K562 (cell line): ENCODE measurements at regions not wholly inside any gene's neighbourhood (a gene's known extent, or its start where the extent isn't known, plus 50 kb on each side); places are given as distances from the start of the nearest gene placed in this dataset.
A peak's percentile ranks its signal among the peaks of the same experiment; 100 is the strongest.

ENCODE experiments used
- ATAC-seq: fragments of 200-7000 bp; cut with Tn5 transposase; 3 replicates; pipeline ENCODE4 v1.9.1; 2020; ENCODE audit warnings: moderate library complexity
- BruUV-seq: library from RNA; stranded (reverse); fragments of 400-500 nt; replicated peaks from 2 replicates; lab custom pipeline; 2021; lab: Mats Ljungman, UMichigan
- CTCF ChIA-PET: fragments of 300-600 bp; formaldehyde crosslinking; extraction: SDS; loops from one replicate; lab custom pipeline; 2021; ENCODE audit warnings: low intra/inter-chr PET ratio; lab: Yijun Ruan, JAX
- POLR2A ChIA-PET: fragments of 300-600, 350-650 bp; sonication (Branson Sonifier 250); formaldehyde crosslinking; extraction: SDS; loops from one replicate; lab custom pipeline; 2021; ENCODE audit warnings: antibody characterized with exemption, inconsistent platforms; lab: Yijun Ruan, JAX
- DNase-seq, 4 experiments: peaks; one replicate each; pipeline versions ENCODE4 v3.0.0 to v3.0.0-alpha.2; 2011 to 2018; ENCODE audit warnings: low spot score in 3 of 4, mixed read lengths in 3 of 4; ENCODE audit errors: extremely low read depth in 1 of 4
- FAIRE-seq: peaks from 2 replicates; lab custom pipeline; 2011; peaks lifted over from hg19 to GRCh38; lab: Jason Lieb, UNC
- H2AFZ ChIP-seq: 2 replicates; pipeline ENCODE4 v1.6.0; 2011; ENCODE audit warnings: low read depth, low read length, control low read depth, inconsistent platforms
- H3K27ac ChIP-seq: fragments of 200-600 bp; 3 replicates; pipeline ENCODE4 v1.8.0; 2011; ENCODE audit warnings: low read depth, mild to moderate bottlenecking, control low read depth, inconsistent platforms, low read length, moderate library complexity, mixed read lengths; ENCODE audit errors: extremely low read depth
- H3K27me3 ChIP-seq, 2 experiments: fragments of 300-600 bp in 1 of 2; 2 replicates in 1 of 2; 3 replicates in 1 of 2; pipeline versions ENCODE4 v1.6.0 to v1.8.0; 2011; ENCODE audit warnings: inconsistent platforms in 2 of 2, low read length in 2 of 2, mild to moderate bottlenecking in 1 of 2, mixed read lengths in 1 of 2, moderate library complexity in 1 of 2; ENCODE audit not compliant: control insufficient read depth in 2 of 2, insufficient read depth in 2 of 2
- H3K36me3 ChIP-seq: fragments of 300-600 bp; 3 replicates; pipeline ENCODE4 v1.8.0; 2011; ENCODE audit warnings: mild to moderate bottlenecking, low read length, inconsistent platforms; ENCODE audit not compliant: control insufficient read depth, insufficient read depth
- H3K4me1 ChIP-seq, 2 experiments: fragments of 200-600 bp in 1 of 2; replicated peaks in 1 of 2; 2 replicates in 1 of 2; 3 replicates in 1 of 2; pipeline versions ENCODE4 v1.5.1 to v1.8.0; 2011; ENCODE audit warnings: inconsistent platforms in 2 of 2, low read length in 2 of 2, mild to moderate bottlenecking in 1 of 2, mixed read lengths in 1 of 2, moderate library complexity in 1 of 2; ENCODE audit not compliant: control insufficient read depth in 2 of 2, insufficient read depth in 2 of 2
- H3K4me2 ChIP-seq: 2 replicates; pipeline ENCODE4 v1.6.1; 2011; ENCODE audit warnings: low read length, control low read depth, inconsistent platforms, mixed read lengths; ENCODE audit not compliant: insufficient read depth
- H3K4me3 ChIP-seq: fragments of 200-600 bp; sonication (generic), shearing (Covaris generic); 2 replicates; pipeline ENCODE4 v1.5.1; 2016; ENCODE audit warnings: control low read depth, inconsistent platforms
- H3K79me2 ChIP-seq: fragments of 200-600 bp; 3 replicates; pipeline ENCODE4 v1.8.0; 2011; ENCODE audit warnings: low read length, inconsistent platforms; ENCODE audit not compliant: control insufficient read depth, insufficient read depth
- H3K9ac ChIP-seq, 2 experiments: 2 replicates each; pipeline versions ENCODE4 v1.6.0 to v1.6.1; 2011; ENCODE audit warnings: low read depth in 2 of 2, low read length in 2 of 2, control low read depth in 1 of 2, inconsistent platforms in 1 of 2, mild to moderate bottlenecking in 1 of 2, mixed read lengths in 1 of 2; ENCODE audit not compliant: insufficient read depth in 1 of 2
- H3K9me1 ChIP-seq: one replicate; pipeline ENCODE4 v1.6.0; 2011; ENCODE audit warnings: inconsistent platforms, mild to moderate bottlenecking, low read length, moderate library complexity; ENCODE audit not compliant: control insufficient read depth, insufficient read depth
- H3K9me3 ChIP-seq: replicated peaks from 2 replicates; pipeline ENCODE4 v1.5.1; 2011; ENCODE audit warnings: low read depth, low read length, inconsistent platforms; ENCODE audit not compliant: control insufficient read depth, insufficient read depth
- H4K20me1 ChIP-seq: replicated peaks from 2 replicates; pipeline ENCODE4 v1.6.1; 2011; ENCODE audit warnings: low read length, inconsistent platforms, mixed read lengths; ENCODE audit not compliant: control insufficient read depth, insufficient read depth
- BCOR ChIP-seq: fragments of 450-650 bp; IDR thresholded peaks from 2 replicates; pipeline ENCODE4 v1.6.1; 2016
- RAD21 ChIP-seq, 2 experiments: fragments of 250-450 bp in 1 of 2; fragments of 450-650 bp in 1 of 2; sonication (Bioruptor Pico) in 1 of 2; formaldehyde crosslinking in 1 of 2; IDR thresholded peaks in 1 of 2; conservative IDR thresholded peaks in 1 of 2; 2 replicates each; pipeline versions ENCODE4 v1.4.0 to v1.8.0; 2020 to 2022; ENCODE audit warnings: mild to moderate bottlenecking in 2 of 2, moderate library complexity in 1 of 2
- RBM25 ChIP-seq: fragments of 200-400 bp; formaldehyde crosslinking; IDR thresholded peaks from 2 replicates; pipeline ENCODE4 v1.6.1; 2018; ENCODE audit warnings: low read length, low read depth, moderate library complexity; ENCODE audit not compliant: severe bottlenecking
- ZFP36 ChIP-seq: fragments of 150-350 bp; IDR thresholded peaks from 2 replicates; pipeline ENCODE4 v1.6.1; 2018; ENCODE audit warnings: low read length, low read depth; ENCODE audit not compliant: partially characterized antibody
- ZNF316 ChIP-seq: fragments of 450-650 bp; IDR thresholded peaks from 2 replicates; pipeline ENCODE4 v1.6.1; 2016
- WGBS: fragments of 100-300 bp; shearing (Covaris generic); methylation state at CpG from one replicate; pipeline ENCODE4 v1.1.6; 2016; ENCODE audit warnings: low coverage, mixed read lengths; ENCODE audit not compliant: insufficient coverage; ENCODE audit errors: missing lambda C conversion rate; 5-methylcytosine and 5-hydroxymethylcytosine counted together
- in situ Hi-C: fragments of 300-500 bp; cut with MboI; formaldehyde crosslinking; loops from 4 replicates; pipeline ENCODE4 v1.15.0; 2018; ENCODE audit warnings: inconsistent platforms, mixed read lengths
- intact Hi-C: fragments of 100-400 bp; cut with micrococcal nuclease; formaldehyde crosslinking; loops from 2 replicates; pipeline ENCODE4 v1.14.2; 2022
- TF ChIP-seq, protein P1 (sequence below), 3 experiments: IDR thresholded peaks in 2 of 3; conservative IDR thresholded peaks in 1 of 3; 2 replicates each; pipeline ENCODE4 v1.5.1; 2011 to 2012; ENCODE audit warnings: low read length in 3 of 3, mild to moderate bottlenecking in 3 of 3, control low read depth in 2 of 3, improper control_type of control experiment in 1 of 3, inconsistent platforms in 1 of 3, low read depth in 1 of 3, mixed read lengths in 1 of 3, moderate library complexity in 1 of 3; ENCODE audit not compliant: insufficient read depth in 2 of 3
- TF ChIP-seq, protein P2 (sequence below): IDR thresholded peaks from 2 replicates; pipeline ENCODE4 v1.6.1; 2016; ENCODE audit warnings: missing genetic modification characterization, missing compliant biosample characterization
- TF ChIP-seq, protein P3 (sequence below): fragments of 450-650 bp; formaldehyde crosslinking; IDR thresholded peaks from 2 replicates; pipeline ENCODE4 v1.4.0; 2020; ENCODE audit warnings: mild to moderate bottlenecking, moderate library complexity

DNA sequence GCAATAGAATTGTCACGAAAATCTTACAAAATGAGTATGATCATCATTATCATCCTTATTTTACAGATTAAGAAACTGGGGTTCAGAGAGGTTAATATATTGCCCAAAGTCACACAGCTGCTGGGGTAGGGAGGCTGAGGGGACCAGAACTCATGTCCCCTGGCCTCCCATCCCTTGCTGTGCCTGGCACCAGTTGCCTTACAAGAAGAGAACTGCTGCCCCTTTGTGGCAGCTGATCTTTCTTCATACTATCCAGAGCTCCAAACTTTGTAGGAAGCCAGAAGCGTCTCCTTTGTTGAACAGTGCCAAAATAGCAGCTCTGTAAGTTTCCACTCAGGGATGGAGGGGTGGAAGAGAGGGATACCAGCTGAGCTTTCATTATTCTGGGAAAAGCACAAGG lies 236.8 kb upstream of the TBC1D5 start:
- H3K79me2 ChIP-seq, result no peaks in the 10 kb centered on the region
- BruUV-seq, result no TSS peak
- in situ Hi-C loops, result no loop called here
- WGBS, result 0% methylated on average over 2 of the region's 2 CpGs
- no peak overlapping the region for H3K4me2 ChIP-seq
- H3K4me3 ChIP-seq, result no peak overlapping the region
- POLR2A ChIA-PET, result no interaction called here
- CTCF ChIA-PET, result interaction anchor here (1.0 kb wide), 1 partner anchor 672 kb away, joined by 3 read pairs; no protein-coding TSS in a partner anchor
- no peaks in the 10 kb centered on the region for H3K9me1 ChIP-seq
- ATAC-seq, result peak; percentile 48; the same call in 2 of the 3 replicates
- peak in 1 of 4 experiments; percentile 12 for DNase-seq
- FAIRE-seq, result no peak
- H3K9ac ChIP-seq, result no peak overlapping the region
- TF ChIP-seq, protein P1, sequence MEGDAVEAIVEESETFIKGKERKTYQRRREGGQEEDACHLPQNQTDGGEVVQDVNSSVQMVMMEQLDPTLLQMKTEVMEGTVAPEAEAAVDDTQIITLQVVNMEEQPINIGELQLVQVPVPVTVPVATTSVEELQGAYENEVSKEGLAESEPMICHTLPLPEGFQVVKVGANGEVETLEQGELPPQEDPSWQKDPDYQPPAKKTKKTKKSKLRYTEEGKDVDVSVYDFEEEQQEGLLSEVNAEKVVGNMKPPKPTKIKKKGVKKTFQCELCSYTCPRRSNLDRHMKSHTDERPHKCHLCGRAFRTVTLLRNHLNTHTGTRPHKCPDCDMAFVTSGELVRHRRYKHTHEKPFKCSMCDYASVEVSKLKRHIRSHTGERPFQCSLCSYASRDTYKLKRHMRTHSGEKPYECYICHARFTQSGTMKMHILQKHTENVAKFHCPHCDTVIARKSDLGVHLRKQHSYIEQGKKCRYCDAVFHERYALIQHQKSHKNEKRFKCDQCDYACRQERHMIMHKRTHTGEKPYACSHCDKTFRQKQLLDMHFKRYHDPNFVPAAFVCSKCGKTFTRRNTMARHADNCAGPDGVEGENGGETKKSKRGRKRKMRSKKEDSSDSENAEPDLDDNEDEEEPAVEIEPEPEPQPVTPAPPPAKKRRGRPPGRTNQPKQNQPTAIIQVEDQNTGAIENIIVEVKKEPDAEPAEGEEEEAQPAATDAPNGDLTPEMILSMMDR (IDR thresholded peaks at IDR 0.05 in 2 of 3, conservative IDR thresholded peaks at IDR 0.05 in 1 of 3; ENCODE audit: insufficient read depth in 2 of 3, low read depth in 1 of 3, low read length in 3 of 3), result peak in 1 of 3 experiments; percentile 31; a peak in 1 of 6 replicates
- peak; percentile 78 for TF ChIP-seq RBM25
- TF ChIP-seq, protein P2, sequence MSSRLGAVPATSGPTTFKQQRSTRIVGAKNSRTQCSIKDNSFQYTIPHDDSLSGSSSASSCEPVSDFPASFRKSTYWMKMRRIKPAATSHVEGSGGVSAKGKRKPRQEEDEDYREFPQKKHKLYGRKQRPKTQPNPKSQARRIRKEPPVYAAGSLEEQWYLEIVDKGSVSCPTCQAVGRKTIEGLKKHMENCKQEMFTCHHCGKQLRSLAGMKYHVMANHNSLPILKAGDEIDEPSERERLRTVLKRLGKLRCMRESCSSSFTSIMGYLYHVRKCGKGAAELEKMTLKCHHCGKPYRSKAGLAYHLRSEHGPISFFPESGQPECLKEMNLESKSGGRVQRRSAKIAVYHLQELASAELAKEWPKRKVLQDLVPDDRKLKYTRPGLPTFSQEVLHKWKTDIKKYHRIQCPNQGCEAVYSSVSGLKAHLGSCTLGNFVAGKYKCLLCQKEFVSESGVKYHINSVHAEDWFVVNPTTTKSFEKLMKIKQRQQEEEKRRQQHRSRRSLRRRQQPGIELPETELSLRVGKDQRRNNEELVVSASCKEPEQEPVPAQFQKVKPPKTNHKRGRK (tag), result no peak
- peak; percentile 35 to 47 for TF ChIP-seq RAD21 (CRISPR knock-in tag; conservative IDR thresholded peaks at IDR 0.05 in 1 of 2, IDR thresholded peaks at IDR 0.05 in 1 of 2)
- TF ChIP-seq, protein P3, sequence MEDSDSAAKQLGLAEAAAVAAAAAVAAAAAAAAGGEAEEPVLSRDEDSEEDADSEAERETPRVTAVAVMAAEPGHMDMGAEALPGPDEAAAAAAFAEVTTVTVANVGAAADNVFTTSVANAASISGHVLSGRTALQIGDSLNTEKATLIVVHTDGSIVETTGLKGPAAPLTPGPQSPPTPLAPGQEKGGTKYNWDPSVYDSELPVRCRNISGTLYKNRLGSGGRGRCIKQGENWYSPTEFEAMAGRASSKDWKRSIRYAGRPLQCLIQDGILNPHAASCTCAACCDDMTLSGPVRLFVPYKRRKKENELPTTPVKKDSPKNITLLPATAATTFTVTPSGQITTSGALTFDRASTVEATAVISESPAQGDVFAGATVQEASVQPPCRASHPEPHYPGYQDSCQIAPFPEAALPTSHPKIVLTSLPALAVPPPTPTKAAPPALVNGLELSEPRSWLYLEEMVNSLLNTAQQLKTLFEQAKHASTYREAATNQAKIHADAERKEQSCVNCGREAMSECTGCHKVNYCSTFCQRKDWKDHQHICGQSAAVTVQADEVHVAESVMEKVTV (CRISPR knock-in tag), result peak; percentile 20; the same call in 1 of the 2 replicates
- TF ChIP-seq BCOR, result peak; percentile 37; the same call in 1 of the 2 replicates
- no peak for TF ChIP-seq ZNF316
- peak; percentile 63 for TF ChIP-seq ZFP36
- H3K9me3 ChIP-seq, result no peaks in the 10 kb centered on the region
- no peaks in the 10 kb centered on the region for H3K36me3 ChIP-seq
- intact Hi-C loops, result loop anchor here (10.0 kb wide), 1 partner anchor 544 kb away; no protein-coding TSS in a partner anchor
- H2AFZ ChIP-seq, result no peak overlapping the region
- H3K27ac ChIP-seq, result no peak overlapping the region
- no peaks in the 10 kb centered on the region for H3K4me1 ChIP-seq
- 0 out of 2 replicates have a peak, but pooled peaks cover 3% of the 10 kb centered on the region for H4K20me1 ChIP-seq
- H3K27me3 ChIP-seq, result peaks cover 0 to 3% of the 10 kb centered on the region in 2 experiments; a peak in 2 of 5 replicates
